HepG2 (cell line): ENCODE measurements at regions not wholly inside any gene's neighbourhood (a gene's known extent, or its start where the extent isn't known, plus 50 kb on each side); places are given as distances from the start of the nearest gene placed in this dataset.

Source experiments
- ATAC-seq: fragments of 200-7000 bp; cut with Tn5 transposase; 3 replicates; pipeline ENCODE4 v1.9.1; 2020; ENCODE audit warnings: mild to moderate bottlenecking, moderate library complexity
- BruUV-seq: library from RNA; stranded (reverse); fragments of 400-500 nt; replicated peaks from 2 replicates; lab custom pipeline; 2021; lab: Mats Ljungman, UMichigan
- CTCF ChIA-PET: fragments of 300-600 bp; formaldehyde crosslinking; extraction: SDS; loops from one replicate; lab custom pipeline; 2021; ENCODE audit warnings: low total read pairs, inconsistent platforms, low intra/inter-chr PET ratio; lab: Yijun Ruan, JAX
- POLR2A ChIA-PET: fragments of 350-600 bp; sonication (Branson Sonifier 250); formaldehyde crosslinking; loops from one replicate; lab custom pipeline; 2020; ENCODE audit warnings: antibody characterized with exemption, inconsistent platforms; lab: Yijun Ruan, JAX
- DNase-seq: peaks from one replicate; pipeline ENCODE4 v3.0.0-alpha.2; 2015; ENCODE audit warnings: low spot score
- FAIRE-seq: peaks from 3 replicates; lab custom pipeline; 2011; peaks lifted over from hg19 to GRCh38; lab: Jason Lieb, UNC
- H2AFZ ChIP-seq: one replicate; pipeline ENCODE4 v1.6.1; 2011; ENCODE audit warnings: low read length, inconsistent platforms
- H3K27ac ChIP-seq: fragments of 300-600 bp; 3 replicates; pipeline ENCODE4 v1.8.0; 2011; ENCODE audit warnings: mixed run types, mild to moderate bottlenecking, mixed read lengths, low read length, inconsistent platforms; ENCODE audit not compliant: insufficient read depth; ENCODE audit errors: extremely low read length
- H3K27me3 ChIP-seq, 2 experiments: fragments of 200-600 bp in 1 of 2; 2 replicates in 1 of 2; 3 replicates in 1 of 2; pipeline versions ENCODE4 v1.6.0 to v1.8.0; 2011; ENCODE audit warnings: low read length in 2 of 2, mild to moderate bottlenecking in 2 of 2, moderate library complexity in 2 of 2, inconsistent platforms in 1 of 2; ENCODE audit not compliant: insufficient read depth in 2 of 2, control insufficient read depth in 1 of 2
- H3K36me3 ChIP-seq, 2 experiments: fragments of 200-600 bp in 1 of 2; replicated peaks in 1 of 2; 2 replicates in 1 of 2; 3 replicates in 1 of 2; pipeline versions ENCODE4 v1.5.1 to v1.8.0; 2011; ENCODE audit warnings: low read length in 2 of 2, inconsistent platforms in 1 of 2; ENCODE audit not compliant: insufficient read depth in 2 of 2, control insufficient read depth in 1 of 2
- H3K4me1 ChIP-seq: 2 replicates; pipeline ENCODE4 v1.5.1; 2012; ENCODE audit warnings: low read length, inconsistent platforms; ENCODE audit not compliant: insufficient read depth
- H3K4me2 ChIP-seq: 2 replicates; pipeline ENCODE4 v1.6.0; 2011; ENCODE audit warnings: low read depth, low read length, inconsistent platforms
- H3K4me3 ChIP-seq, 3 experiments: fragments of 200-600 bp in 1 of 3; sonication (generic), shearing (Covaris generic) in 1 of 3; replicated peaks in 1 of 3; 2 replicates each; pipeline ENCODE4 v1.5.1; 2011 to 2016; ENCODE audit warnings: low read length in 3 of 3, inconsistent platforms in 2 of 3, low read depth in 2 of 3, mild to moderate bottlenecking in 2 of 3, control low read depth in 1 of 3, mixed read lengths in 1 of 3; ENCODE audit not compliant: insufficient read depth in 1 of 3
- H3K79me2 ChIP-seq: one replicate; pipeline ENCODE4 v1.6.1; 2011; ENCODE audit warnings: low read length, inconsistent platforms; ENCODE audit not compliant: insufficient read depth
- H3K9ac ChIP-seq: 2 replicates; pipeline ENCODE4 v1.6.0; 2011; ENCODE audit warnings: mild to moderate bottlenecking, low read depth, low read length, inconsistent platforms; ENCODE audit not compliant: insufficient read depth
- H3K9me3 ChIP-seq: 2 replicates; pipeline ENCODE4 v1.5.1; 2012; ENCODE audit warnings: mild to moderate bottlenecking, low read length
- H4K20me1 ChIP-seq: 2 replicates; pipeline ENCODE4 v1.6.0; 2011; ENCODE audit warnings: inconsistent platforms, mild to moderate bottlenecking, low read length, moderate library complexity; ENCODE audit not compliant: insufficient read depth
- ARID2 ChIP-seq: sonication (generic); formaldehyde crosslinking; IDR thresholded peaks from 2 replicates; pipeline ENCODE4 v1.8.1; 2022; ENCODE audit warnings: mild to moderate bottlenecking, missing genetic modification reagents, borderline replicate concordance
- BRCA1 ChIP-seq: sonication (generic); formaldehyde crosslinking; IDR thresholded peaks from 2 replicates; pipeline ENCODE4 v1.4.0; 2020; ENCODE audit warnings: missing genetic modification reagents
- CREBL2 ChIP-seq: sonication (generic); formaldehyde crosslinking; IDR thresholded peaks from 2 replicates; pipeline ENCODE4 v1.8.1; 2023; ENCODE audit warnings: missing genetic modification reagents, mild to moderate bottlenecking, borderline replicate concordance
- GATA4 ChIP-seq: sonication (generic); IDR thresholded peaks from 2 replicates; pipeline ENCODE4 v1.6.1; 2016; ENCODE audit warnings: antibody characterized with exemption, low read depth, borderline replicate concordance
- GMEB2 ChIP-seq: IDR thresholded peaks from 2 replicates; pipeline ENCODE4 v1.6.1; 2016; ENCODE audit warnings: missing biosample characterization, missing genetic modification reagents, low read depth
- GZF1 ChIP-seq: sonication (generic); formaldehyde crosslinking; IDR thresholded peaks from 2 replicates; pipeline ENCODE4 v1.5.1; 2020; ENCODE audit warnings: mild to moderate bottlenecking, missing genetic modification reagents
- HMG20B ChIP-seq: conservative IDR thresholded peaks from 2 replicates; pipeline ENCODE4 v1.6.1; 2016; ENCODE audit warnings: missing genetic modification reagents, missing compliant biosample characterization
- HMGA1 ChIP-seq: sonication (generic); formaldehyde crosslinking; conservative IDR thresholded peaks from 2 replicates; pipeline ENCODE4 v1.4.0; 2020; ENCODE audit warnings: missing genetic modification reagents
- RBFOX2 ChIP-seq: fragments of 200-400 bp; formaldehyde crosslinking; IDR thresholded peaks from 2 replicates; pipeline ENCODE4 v1.6.1; 2017; ENCODE audit warnings: low read depth, mild to moderate bottlenecking, low read length
- SALL2 ChIP-seq: sonication (generic); formaldehyde crosslinking; IDR thresholded peaks from 2 replicates; pipeline ENCODE4 v1.8.1; 2023; ENCODE audit warnings: mild to moderate bottlenecking, missing genetic modification reagents, inconsistent platforms
- SNRNP70 ChIP-seq: fragments of 200-400 bp; formaldehyde crosslinking; IDR thresholded peaks from 2 replicates; pipeline ENCODE4 v1.6.1; 2017; ENCODE audit warnings: mild to moderate bottlenecking, low read depth, low read length, moderate library complexity
- SP1 ChIP-seq, 2 experiments: fragments of 450-650 bp in 1 of 2; sonication (generic) in 1 of 2; formaldehyde crosslinking in 1 of 2; IDR thresholded peaks; 2 replicates each; pipeline versions ENCODE4 v1.4.0 to v1.6.1; 2016 to 2020; ENCODE audit warnings: missing genetic modification reagents in 1 of 2
- TMF1 ChIP-seq: sonication (generic); formaldehyde crosslinking; IDR thresholded peaks from 2 replicates; pipeline ENCODE4 v1.8.1; 2022; ENCODE audit warnings: low read depth, missing genetic modification reagents
- ZBTB14 ChIP-seq: sonication (generic); formaldehyde crosslinking; IDR thresholded peaks from 2 replicates; pipeline ENCODE4 v1.4.0; 2020; ENCODE audit warnings: missing genetic modification reagents
- ZFP90 ChIP-seq: sonication (generic); formaldehyde crosslinking; IDR thresholded peaks from 2 replicates; pipeline ENCODE4 v1.8.0; 2022; ENCODE audit warnings: missing genetic modification reagents, mild to moderate bottlenecking, inconsistent platforms, borderline replicate concordance
- ZNF18 ChIP-seq: sonication (generic); formaldehyde crosslinking; IDR thresholded peaks from 2 replicates; pipeline ENCODE4 v1.8.0; 2022; ENCODE audit warnings: mild to moderate bottlenecking, missing genetic modification reagents; ENCODE audit not compliant: insufficient replicate concordance
- ZNF180 ChIP-seq: sonication (generic); formaldehyde crosslinking; IDR thresholded peaks from 2 replicates; pipeline ENCODE4 v1.4.0; 2020; ENCODE audit warnings: low read depth, missing genetic modification reagents, borderline replicate concordance
- ZNF589 ChIP-seq: sonication (generic); formaldehyde crosslinking; conservative IDR thresholded peaks from 2 replicates; pipeline ENCODE4 v1.8.0; 2022; ENCODE audit warnings: mild to moderate bottlenecking, moderate library complexity, missing genetic modification reagents
- ZNF766 ChIP-seq: sonication (generic); formaldehyde crosslinking; IDR thresholded peaks from 2 replicates; pipeline ENCODE4 v1.5.0; 2020; ENCODE audit warnings: missing genetic modification reagents, borderline replicate concordance
- WGBS: methylation state at CpG from one replicate; pipeline ENCODE4 v1.1.6; 2017; ENCODE audit warnings: low lambda C conversion rate; 5-methylcytosine and 5-hydroxymethylcytosine counted together
- in situ Hi-C: cut with HindIII; loops from 2 replicates; pipeline ENCODE4 v1.10.0; 2017; ENCODE audit warnings: low pct_unique_long_range_greater_than_20kb; ENCODE audit not compliant: extremely low pct_ligation_motif_present
- intact Hi-C: fragments of 100-400 bp; cut with micrococcal nuclease; formaldehyde crosslinking; loops from one replicate; pipeline ENCODE4 v1.10.0; 2022; ENCODE audit not compliant: unreplicated experiment
- TF ChIP-seq, protein P1 (sequence below): sonication (generic); formaldehyde crosslinking; conservative IDR thresholded peaks from 2 replicates; pipeline ENCODE4 v1.4.0; 2020; ENCODE audit warnings: missing genetic modification reagents

DNA sequence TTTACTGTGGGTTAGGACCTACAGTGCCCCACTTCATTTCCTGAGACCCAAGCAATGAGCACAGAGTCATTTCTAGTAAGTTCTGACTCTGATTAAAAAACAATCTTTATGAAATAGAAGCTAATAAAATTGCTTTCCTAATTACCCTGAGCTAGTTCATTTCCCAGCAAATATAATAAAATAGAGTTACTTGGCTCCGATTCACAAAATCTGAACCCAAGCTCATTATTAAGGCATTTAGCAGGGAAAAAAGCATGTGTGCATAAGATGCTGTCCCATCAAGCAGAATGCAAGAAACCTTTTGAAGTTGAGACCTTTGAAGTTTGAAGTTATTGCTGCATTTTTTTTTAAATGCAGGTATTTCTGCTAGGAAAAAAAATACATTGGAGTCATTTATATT is 629.1 kb downstream of the BCL11A start:
- in situ Hi-C loops (no loop called here), intact Hi-C loops (no loop called here)
- Histone ChIP-seq H3K36me3 (no peaks in the 10 kb centered on the region), H3K27me3 (peaks cover 0 to 4% of the 10 kb centered on the region in 2 experiments; a peak in 1 of 5 replicates), H3K27ac (no peak overlapping the region), H2AFZ (no peak overlapping the region), H3K9ac (no peak overlapping the region), H3K79me2 (no peaks in the 10 kb centered on the region), H3K9me3 (no peaks in the 10 kb centered on the region), H3K4me1 (no peaks in the 10 kb centered on the region), H3K4me2 (no peak overlapping the region), H3K4me3 (no peak overlapping the region), H4K20me1 (no peaks in the 10 kb centered on the region)
- no peak for DNase-seq
- no TSS peak for BruUV-seq
- FAIRE-seq = no peak
- CTCF ChIA-PET = no interaction called here
- no peak for TF ChIP-seq SP1 (IDR thresholded peaks at IDR 0.05)
- TF ChIP-seq SP1 (CRISPR knock-in tag; IDR thresholded peaks at IDR 0.05) = no peak
- TF ChIP-seq ZFP90 (CRISPR knock-in tag) = no peak
- TF ChIP-seq ARID2 (CRISPR knock-in tag) = no peak
- no peak for TF ChIP-seq ZBTB14 (CRISPR knock-in tag)
- TF ChIP-seq RBFOX2 = no peak
- no peak for TF ChIP-seq ZNF589 (CRISPR knock-in tag)
- no peak for TF ChIP-seq ZNF766 (CRISPR knock-in tag)
- no peak for TF ChIP-seq GZF1 (CRISPR knock-in tag)
- no peak for TF ChIP-seq ZNF180 (CRISPR knock-in tag)
- TF ChIP-seq GATA4 = no peak
- TF ChIP-seq HMG20B (CRISPR knock-in tag) = no peak
- TF ChIP-seq ZNF18 (CRISPR knock-in tag) = no peak
- no peak for TF ChIP-seq TMF1 (CRISPR knock-in tag)
- TF ChIP-seq GMEB2 (CRISPR knock-in tag) = no peak
- TF ChIP-seq CREBL2 = no peak
- TF ChIP-seq SNRNP70 = no peak
- no peak for TF ChIP-seq BRCA1 (CRISPR knock-in tag)
- no peak for TF ChIP-seq SALL2 (CRISPR knock-in tag)
- TF ChIP-seq HMGA1 (CRISPR knock-in tag) = no peak
- TF ChIP-seq, protein P1, sequence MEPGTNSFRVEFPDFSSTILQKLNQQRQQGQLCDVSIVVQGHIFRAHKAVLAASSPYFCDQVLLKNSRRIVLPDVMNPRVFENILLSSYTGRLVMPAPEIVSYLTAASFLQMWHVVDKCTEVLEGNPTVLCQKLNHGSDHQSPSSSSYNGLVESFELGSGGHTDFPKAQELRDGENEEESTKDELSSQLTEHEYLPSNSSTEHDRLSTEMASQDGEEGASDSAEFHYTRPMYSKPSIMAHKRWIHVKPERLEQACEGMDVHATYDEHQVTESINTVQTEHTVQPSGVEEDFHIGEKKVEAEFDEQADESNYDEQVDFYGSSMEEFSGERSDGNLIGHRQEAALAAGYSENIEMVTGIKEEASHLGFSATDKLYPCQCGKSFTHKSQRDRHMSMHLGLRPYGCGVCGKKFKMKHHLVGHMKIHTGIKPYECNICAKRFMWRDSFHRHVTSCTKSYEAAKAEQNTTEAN (CRISPR knock-in tag) = no peak
- no peak for ATAC-seq
- 0% methylated on average over 1 of the region's 1 CpG for WGBS
- POLR2A ChIA-PET = no interaction called here
